SHP77 (cell line): ENCODE measurements at regions not wholly inside any gene's neighbourhood (a gene's known extent, or its start where the extent isn't known, plus 50 kb on each side); places are given as distances from the start of the nearest gene placed in this dataset.

ENCODE experiments used
- DNase-seq, 2 experiments: peaks; one replicate each; lab custom pipeline; 2025; lab: John Stamatoyannopoulos, UW

DNA sequence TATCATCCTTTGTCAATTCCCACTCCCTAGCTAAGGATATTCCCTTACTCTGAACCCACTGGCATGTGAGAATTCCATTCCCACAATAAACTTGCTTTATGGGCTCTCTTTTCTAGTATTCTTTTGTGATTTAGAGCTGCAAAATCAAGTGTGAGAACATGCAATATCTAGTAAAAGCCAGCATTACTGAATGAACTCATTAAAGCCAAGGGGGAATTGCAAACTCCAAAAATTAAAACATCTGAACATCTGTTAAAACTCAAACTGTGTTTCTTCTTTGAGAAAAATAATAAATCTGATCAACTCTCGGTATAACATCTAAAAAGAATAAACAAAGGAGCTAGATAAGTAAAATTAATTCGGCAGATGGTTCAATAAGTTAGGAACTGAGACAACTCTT is 53.1 kb upstream of the MPDZ start:
- no peak for DNase-seq

DNA sequence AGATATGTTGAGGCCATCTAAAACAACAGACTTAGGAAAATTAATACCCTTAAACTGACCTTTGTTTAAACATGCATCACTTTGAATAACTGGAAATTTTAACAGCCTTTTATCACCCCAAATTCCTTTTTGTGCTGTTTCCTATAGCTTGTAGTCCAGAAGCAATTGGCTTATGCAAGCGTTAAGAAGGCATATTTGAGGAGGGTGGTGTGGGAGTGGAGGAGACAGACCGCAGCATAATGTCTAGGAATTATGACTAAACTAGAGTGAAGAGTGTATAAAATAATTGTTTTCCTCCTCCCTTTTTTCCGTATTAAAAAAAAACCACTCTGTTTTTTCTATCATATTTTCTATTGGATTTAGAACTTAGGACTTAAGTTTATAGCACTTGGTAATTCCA is 51.8 kb upstream of the MPDZ start:
- DNase-seq: no peak

DNA sequence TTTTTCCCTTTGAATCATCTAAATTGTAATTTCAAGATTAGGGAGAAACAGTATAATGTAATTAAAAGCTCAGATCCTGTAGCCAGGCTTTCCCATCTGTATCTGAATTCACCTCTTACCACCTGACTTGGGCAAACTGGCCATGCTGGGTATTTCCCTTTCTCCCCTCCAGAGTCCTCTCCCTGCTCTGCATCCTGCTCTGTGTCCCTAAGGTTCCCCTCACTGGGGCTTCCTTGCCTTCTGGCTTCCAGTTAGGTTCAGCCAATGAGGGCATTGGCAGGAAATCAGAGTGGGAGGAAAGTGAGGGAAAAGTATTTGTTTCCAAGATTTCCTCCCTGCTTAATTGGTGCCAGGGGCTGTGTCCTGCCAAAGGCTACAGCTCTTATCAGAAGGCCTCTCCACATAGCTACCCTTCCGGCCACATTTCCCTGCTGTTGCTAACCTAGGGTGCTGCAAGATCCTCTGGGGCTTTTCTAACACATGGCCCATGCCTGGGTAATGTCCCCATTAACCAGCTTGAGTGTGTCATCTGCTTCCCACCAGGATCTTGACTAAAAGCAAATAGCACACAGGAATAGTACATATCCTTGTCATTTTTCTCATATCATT is 51.0 kb upstream of the MPDZ start:
- DNase-seq: no peak
